ENCODE measurements at regions not wholly inside any gene's neighbourhood (a gene's known extent, or its start where the extent isn't known, plus 50 kb on each side); places are given as distances from the start of the nearest gene placed in this dataset.

- TF ChIP-seq CTCF (IDR thresholded peaks at IDR 0.05) (no peak), IRF3 (IDR thresholded peaks at IDR 0.05; ENCODE audit: low read depth, low read length) (no peak)
Observed at GRCh38 chr2:17282826-17283225, 235.4 kb downstream of the RAD51AP2 start (continued).

DNA sequence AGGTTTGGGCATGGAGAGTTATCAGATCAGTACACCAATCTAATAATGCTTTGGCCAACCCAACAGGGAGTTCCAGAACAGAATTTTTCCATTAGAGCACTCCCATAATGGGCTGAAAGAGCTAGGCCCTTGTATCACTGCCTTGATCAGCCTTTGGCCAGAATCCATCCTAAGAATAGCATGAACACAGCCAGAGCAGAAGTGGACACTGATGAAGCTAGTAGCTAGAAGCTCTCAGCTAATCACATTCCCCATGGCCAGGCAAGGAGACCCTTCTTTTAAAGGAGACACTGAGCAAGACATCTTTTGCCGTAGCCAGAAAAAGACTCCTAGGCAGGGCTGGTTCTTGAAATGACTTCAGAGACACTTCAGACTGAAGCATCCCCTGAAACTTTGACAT lies 236.0 kb downstream of the RAD51AP2 start:
- no peaks in the 10 kb centered on the region for H3K9me2 ChIP-seq
- CTCF ChIA-PET = interaction anchor here (1.2 kb wide), 1 partner anchor 509 kb away, joined by 4 read pairs; no protein-coding TSS in a partner anchor

GRCh38 chr2:17276220-17276619 lies 242.0 kb downstream of the RAD51AP2 start:
- ChIA-PET CTCF (interaction anchor here (0.6 kb wide), 1 partner anchor 289 kb away, joined by 3 read pairs; no protein-coding TSS in a partner anchor), POLR2A (no interaction called here)
- Histone ChIP-seq H3K9ac (no peak overlapping the region), H3K27ac (ENCODE audit: low read depth in 2 of 2, low read length in 1 of 2) (no peak overlapping the region), H3K9me3 (no peaks in the 10 kb centered on the region), H3K36me3 (replicated peaks in 1 of 2; ENCODE audit: control insufficient read depth in 1 of 2, insufficient read depth in 2 of 2, low read length in 1 of 2) (no peaks in the 10 kb centered on the region), H2AFZ (ENCODE audit: low read depth) (no peak overlapping the region), H4K20me1 (ENCODE audit: insufficient read depth) (no peaks in the 10 kb centered on the region), H3F3A (replicated peaks; ENCODE audit: insufficient read depth) (no peaks in the 10 kb centered on the region), H3K4me2 (no peak overlapping the region), H3K27me3 (ENCODE audit: insufficient read depth) (no peaks in the 10 kb centered on the region), H3K79me2 (ENCODE audit: insufficient read depth) (no peaks in the 10 kb centered on the region), H3K9me2 (no peaks in the 10 kb centered on the region), H3K4me1 (ENCODE audit: control insufficient read depth in 1 of 2, insufficient read depth in 2 of 2, low read depth in 1 of 2, low read length in 1 of 2) (no peaks in the 10 kb centered on the region; a peak in 1 of 4 replicates), H3K4me3 (ENCODE audit: low read depth in 2 of 2, low read length in 1 of 2) (no peak overlapping the region)
- DNase-seq = no peak
- 5% methylated on average over 1 of the region's 1 CpG for WGBS (ENCODE audit: low lambda C conversion rate)
- no peak for TF ChIP-seq ELF1 (IDR thresholded peaks at IDR 0.05)
- TF ChIP-seq EP300 (IDR thresholded peaks at IDR 0.05; ENCODE audit: borderline replicate concordance in 1 of 2, low read depth in 1 of 2, low read length in 1 of 2) = no peak
- TF ChIP-seq IRF3 (IDR thresholded peaks at IDR 0.05; ENCODE audit: low read depth, low read length) = no peak
- TF ChIP-seq RAD21 (IDR thresholded peaks at IDR 0.05; ENCODE audit: low read length) = no peak
- no peak for TF ChIP-seq POLR2AphosphoS5 (IDR thresholded peaks at IDR 0.05; ENCODE audit: low read depth, low read length)
- no peak for TF ChIP-seq CHD2 (IDR thresholded peaks at IDR 0.05; ENCODE audit: low read length, partially characterized antibody)
- TF ChIP-seq RXRA (IDR thresholded peaks at IDR 0.05; ENCODE audit: borderline replicate concordance, low read depth) = no peak
- no peak for TF ChIP-seq RFX5 (IDR thresholded peaks at IDR 0.05; ENCODE audit: low read length)

More for the DNA sequence above, 236.0 kb downstream of the RAD51AP2 start:
- no peak overlapping the region for H3K27ac ChIP-seq (ENCODE audit: low read depth in 2 of 2, low read length in 1 of 2)
- H4K20me1 ChIP-seq (ENCODE audit: insufficient read depth) = no peaks in the 10 kb centered on the region
- H3K79me2 ChIP-seq (ENCODE audit: insufficient read depth) = no peaks in the 10 kb centered on the region
- H3K9me3 ChIP-seq = no peaks in the 10 kb centered on the region
- H2AFZ ChIP-seq (ENCODE audit: low read depth) = no peak overlapping the region
- no peak overlapping the region for H3K9ac ChIP-seq
- DNase-seq = no peak
- no peaks in the 10 kb centered on the region for H3K4me1 ChIP-seq (ENCODE audit: control insufficient read depth in 1 of 2, insufficient read depth in 2 of 2, low read depth in 1 of 2, low read length in 1 of 2)
- H3K27me3 ChIP-seq (ENCODE audit: insufficient read depth) = no peaks in the 10 kb centered on the region
- no peaks in the 10 kb centered on the region for H3K36me3 ChIP-seq (replicated peaks in 1 of 2; ENCODE audit: control insufficient read depth in 1 of 2, insufficient read depth in 2 of 2, low read length in 1 of 2)
- no peak overlapping the region for H3K4me2 ChIP-seq
- POLR2A ChIA-PET = no interaction called here
- no peak overlapping the region for H3K4me3 ChIP-seq (ENCODE audit: low read depth in 2 of 2, low read length in 1 of 2)
- TF ChIP-seq TEAD4 (IDR thresholded peaks at IDR 0.05; ENCODE audit: borderline replicate concordance, insufficient read depth) = no peak
- no peaks in the 10 kb centered on the region for H3F3A ChIP-seq (replicated peaks; ENCODE audit: insufficient read depth)
- 44% methylated on average over 1 of the region's 1 CpG for WGBS (ENCODE audit: low lambda C conversion rate)
